ENCODE measurements at regions not wholly inside any gene's neighbourhood (a gene's known extent, or its start where the extent isn't known, plus 50 kb on each side); places are given as distances from the start of the nearest gene placed in this dataset.

- no peak for TF ChIP-seq RAD21 (IDR thresholded peaks at IDR 0.05; ENCODE audit: low read length)
- TF ChIP-seq CTCF (conservative IDR thresholded peaks at IDR 0.05; ENCODE audit: low read depth, low read length): no peak
- no peak for TF ChIP-seq SMC3 (IDR thresholded peaks at IDR 0.05; ENCODE audit: low read depth, low read length)
- no peak for TF ChIP-seq CEBPB (IDR thresholded peaks at IDR 0.05; ENCODE audit: low read depth, low read length)
- no peak for TF ChIP-seq CHD1 (IDR thresholded peaks at IDR 0.05; ENCODE audit: low read depth, low read length)
- no peak for TF ChIP-seq POLR2A (IDR thresholded peaks at IDR 0.05; ENCODE audit: low read depth, low read length)
- TF ChIP-seq USF2 (IDR thresholded peaks at IDR 0.05; ENCODE audit: low read depth, low read length): no peak
- TF ChIP-seq NFE2L2 (IDR thresholded peaks at IDR 0.05; ENCODE audit: low read depth, low read length): no peak
- TF ChIP-seq BHLHE40 (IDR thresholded peaks at IDR 0.05; ENCODE audit: low read depth, low read length): no peak
- TF ChIP-seq RFX5 (IDR thresholded peaks at IDR 0.05; ENCODE audit: low read depth, low read length): no peak
- no peak for TF ChIP-seq MXI1 (IDR thresholded peaks at IDR 0.05; ENCODE audit: borderline replicate concordance, low read depth, low read length)
- TF ChIP-seq FOS (IDR thresholded peaks at IDR 0.05; ENCODE audit: low read depth, low read length): no peak
Observed at GRCh38 chr1:222893255-222893654, 78.4 kb downstream of the DISP1 start.
